ENCODE measurements at regions not wholly inside any gene's neighbourhood (a gene's known extent, or its start where the extent isn't known, plus 50 kb on each side); places are given as distances from the start of the nearest gene placed in this dataset.

GRCh38 chr6:120553353-120553752, 780.9 kb downstream of the TBC1D32 start:
- TF ChIP-seq CTCF (conservative IDR thresholded peaks at IDR 0.05; ENCODE audit: low read depth in 2 of 2) (no peak), EZH2phosphoT487 (IDR thresholded peaks at IDR 0.05; ENCODE audit: unreplicated experiment) (no peak), EZH2 (IDR thresholded peaks at IDR 0.05; ENCODE audit: low read depth, unreplicated experiment) (no peak), POLR2AphosphoS5 (IDR thresholded peaks at IDR 0.05; ENCODE audit: low read depth) (no peak), JUNB (IDR thresholded peaks at IDR 0.05; ENCODE audit: unreplicated experiment) (no peak), ZNF462 (CRISPR knock-in tag; IDR thresholded peaks at IDR 0.05) (no peak), ZNF331 (CRISPR knock-in tag; IDR thresholded peaks at IDR 0.05; ENCODE audit: low read depth) (no peak), ETS1 (IDR thresholded peaks at IDR 0.05) (no peak), CREB1 (CRISPR knock-in tag; IDR thresholded peaks at IDR 0.05; ENCODE audit: low read depth) (no peak)
- TF ChIP-seq, protein P1, sequence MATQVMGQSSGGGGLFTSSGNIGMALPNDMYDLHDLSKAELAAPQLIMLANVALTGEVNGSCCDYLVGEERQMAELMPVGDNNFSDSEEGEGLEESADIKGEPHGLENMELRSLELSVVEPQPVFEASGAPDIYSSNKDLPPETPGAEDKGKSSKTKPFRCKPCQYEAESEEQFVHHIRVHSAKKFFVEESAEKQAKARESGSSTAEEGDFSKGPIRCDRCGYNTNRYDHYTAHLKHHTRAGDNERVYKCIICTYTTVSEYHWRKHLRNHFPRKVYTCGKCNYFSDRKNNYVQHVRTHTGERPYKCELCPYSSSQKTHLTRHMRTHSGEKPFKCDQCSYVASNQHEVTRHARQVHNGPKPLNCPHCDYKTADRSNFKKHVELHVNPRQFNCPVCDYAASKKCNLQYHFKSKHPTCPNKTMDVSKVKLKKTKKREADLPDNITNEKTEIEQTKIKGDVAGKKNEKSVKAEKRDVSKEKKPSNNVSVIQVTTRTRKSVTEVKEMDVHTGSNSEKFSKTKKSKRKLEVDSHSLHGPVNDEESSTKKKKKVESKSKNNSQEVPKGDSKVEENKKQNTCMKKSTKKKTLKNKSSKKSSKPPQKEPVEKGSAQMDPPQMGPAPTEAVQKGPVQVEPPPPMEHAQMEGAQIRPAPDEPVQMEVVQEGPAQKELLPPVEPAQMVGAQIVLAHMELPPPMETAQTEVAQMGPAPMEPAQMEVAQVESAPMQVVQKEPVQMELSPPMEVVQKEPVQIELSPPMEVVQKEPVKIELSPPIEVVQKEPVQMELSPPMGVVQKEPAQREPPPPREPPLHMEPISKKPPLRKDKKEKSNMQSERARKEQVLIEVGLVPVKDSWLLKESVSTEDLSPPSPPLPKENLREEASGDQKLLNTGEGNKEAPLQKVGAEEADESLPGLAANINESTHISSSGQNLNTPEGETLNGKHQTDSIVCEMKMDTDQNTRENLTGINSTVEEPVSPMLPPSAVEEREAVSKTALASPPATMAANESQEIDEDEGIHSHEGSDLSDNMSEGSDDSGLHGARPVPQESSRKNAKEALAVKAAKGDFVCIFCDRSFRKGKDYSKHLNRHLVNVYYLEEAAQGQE (IDR thresholded peaks at IDR 0.05; ENCODE audit: unreplicated experiment) = no peak
